ENCODE measurements at regions not wholly inside any gene's neighbourhood (a gene's known extent, or its start where the extent isn't known, plus 50 kb on each side); places are given as distances from the start of the nearest gene placed in this dataset.

DNA sequence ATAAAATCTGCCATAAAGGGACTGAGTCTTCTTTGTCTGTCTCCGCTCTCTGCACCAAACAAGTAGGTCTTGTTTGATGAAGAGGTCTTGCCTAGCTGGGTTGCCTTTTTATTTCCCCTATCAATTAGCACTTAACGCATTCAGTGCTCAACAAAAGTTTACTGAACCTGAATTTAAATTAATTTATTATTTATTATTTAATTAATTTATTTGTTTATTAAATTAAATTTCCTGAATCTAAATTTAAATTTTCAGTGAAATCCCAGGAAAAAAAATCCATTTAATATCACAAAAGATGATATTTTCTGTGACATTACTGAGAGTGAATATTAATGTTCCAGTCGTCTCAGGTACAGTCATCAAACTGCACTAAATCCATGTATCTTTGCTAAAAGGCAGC lies 164.9 kb upstream of the AGTR1 start:
- Histone ChIP-seq H3K4me1 (no peaks in the 10 kb centered on the region), H3K9me3 (no peaks in the 10 kb centered on the region), H3K4me3 (no peak overlapping the region), H3K36me3 (no peaks in the 10 kb centered on the region), H3K27me3 (no peaks in the 10 kb centered on the region), H3K27ac (no peak overlapping the region)
- DNase-seq (no peak), ATAC-seq (ENCODE audit: low FRiP score in 2 of 2) (no peak)
- WGBS, 2 donors: 92 to 93% methylated on average over 3 of the region's 3 CpGs
- TF ChIP-seq, protein P1, sequence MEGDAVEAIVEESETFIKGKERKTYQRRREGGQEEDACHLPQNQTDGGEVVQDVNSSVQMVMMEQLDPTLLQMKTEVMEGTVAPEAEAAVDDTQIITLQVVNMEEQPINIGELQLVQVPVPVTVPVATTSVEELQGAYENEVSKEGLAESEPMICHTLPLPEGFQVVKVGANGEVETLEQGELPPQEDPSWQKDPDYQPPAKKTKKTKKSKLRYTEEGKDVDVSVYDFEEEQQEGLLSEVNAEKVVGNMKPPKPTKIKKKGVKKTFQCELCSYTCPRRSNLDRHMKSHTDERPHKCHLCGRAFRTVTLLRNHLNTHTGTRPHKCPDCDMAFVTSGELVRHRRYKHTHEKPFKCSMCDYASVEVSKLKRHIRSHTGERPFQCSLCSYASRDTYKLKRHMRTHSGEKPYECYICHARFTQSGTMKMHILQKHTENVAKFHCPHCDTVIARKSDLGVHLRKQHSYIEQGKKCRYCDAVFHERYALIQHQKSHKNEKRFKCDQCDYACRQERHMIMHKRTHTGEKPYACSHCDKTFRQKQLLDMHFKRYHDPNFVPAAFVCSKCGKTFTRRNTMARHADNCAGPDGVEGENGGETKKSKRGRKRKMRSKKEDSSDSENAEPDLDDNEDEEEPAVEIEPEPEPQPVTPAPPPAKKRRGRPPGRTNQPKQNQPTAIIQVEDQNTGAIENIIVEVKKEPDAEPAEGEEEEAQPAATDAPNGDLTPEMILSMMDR (IDR thresholded peaks at IDR 0.05): no peak
- no peak for TF ChIP-seq EP300 (IDR thresholded peaks at IDR 0.05)
- TF ChIP-seq POLR2AphosphoS5 (IDR thresholded peaks at IDR 0.05): no peak

DNA sequence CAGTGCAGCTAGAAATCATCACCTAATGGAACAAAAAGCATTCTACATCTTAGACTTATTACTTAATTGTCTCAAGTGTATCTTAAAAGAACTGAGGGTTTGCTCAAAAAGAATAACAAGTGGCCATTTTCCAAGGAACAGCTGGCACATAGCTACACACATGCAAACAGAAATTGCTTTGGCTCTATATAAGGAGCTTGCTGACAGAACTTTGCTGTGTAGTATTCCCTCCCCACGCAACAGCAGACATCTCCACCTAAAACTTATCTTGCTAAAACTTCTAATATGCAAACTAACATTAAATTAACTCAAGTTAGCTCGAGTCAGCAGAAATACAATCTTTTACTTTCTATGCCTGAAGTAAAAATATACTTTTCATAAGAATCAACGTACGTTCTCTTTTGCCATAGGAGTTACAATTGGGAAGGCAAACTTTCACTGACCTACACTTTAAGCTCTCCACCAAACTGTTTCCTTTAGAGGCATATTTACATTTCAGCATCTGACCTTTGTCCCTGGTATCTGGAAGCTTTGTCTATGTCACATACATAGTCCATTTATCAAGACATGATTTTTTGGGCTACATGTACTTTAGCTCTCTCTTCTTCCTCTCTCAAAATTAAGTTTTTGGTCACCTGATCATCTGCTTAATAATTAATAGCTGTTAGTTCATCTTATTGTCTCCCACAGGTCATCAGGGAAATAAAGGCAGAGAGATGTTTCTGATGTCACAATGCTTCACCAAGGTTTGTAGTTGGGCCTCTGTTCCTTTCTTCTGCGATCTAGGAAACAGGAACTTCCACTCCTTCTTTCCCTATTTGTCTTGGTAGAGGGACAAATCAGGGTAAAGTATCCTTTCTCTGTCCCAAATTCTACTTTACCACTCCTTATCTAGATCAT lies 163.4 kb upstream of the AGTR1 start:
- Histone ChIP-seq H3K36me3 (no peaks in the 10 kb centered on the region), H3K27me3 (no peaks in the 10 kb centered on the region), H3K4me1 (no peaks in the 10 kb centered on the region), H3K27ac (no peak overlapping the region), H3K4me3 (no peak overlapping the region), H3K9me3 (no peaks in the 10 kb centered on the region)
- no peak for DNase-seq
- TF ChIP-seq POLR2AphosphoS5 (IDR thresholded peaks at IDR 0.05) (no peak), EP300 (IDR thresholded peaks at IDR 0.05) (no peak), POLR2A (IDR thresholded peaks at IDR 0.05) (no peak)
- TF ChIP-seq, protein P1 (IDR thresholded peaks at IDR 0.05): no peak
- no peak for ATAC-seq (ENCODE audit: low FRiP score in 2 of 2)
- WGBS, 2 donors: 72 to 78% methylated on average over 5 of the region's 5 CpGs

DNA sequence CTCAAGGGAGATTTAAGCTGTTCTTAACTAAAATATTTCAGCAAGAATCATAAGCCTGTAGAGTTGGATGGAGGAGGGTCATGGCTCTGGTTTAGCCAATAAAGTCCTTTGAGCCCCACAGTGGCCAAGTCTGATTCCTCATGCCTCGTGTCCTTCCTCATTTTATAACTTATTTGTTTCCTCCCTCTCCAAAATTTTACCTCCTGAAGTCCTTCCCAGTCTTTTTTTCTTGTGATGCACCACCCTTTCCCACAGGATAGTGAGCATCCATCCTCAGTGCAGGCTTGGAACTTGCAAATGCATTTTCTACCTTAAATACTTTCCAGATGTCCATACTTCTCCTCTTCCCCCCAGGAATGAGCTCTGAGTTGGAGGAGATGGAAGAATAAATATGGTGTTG lies 162.7 kb upstream of the AGTR1 start:
- TF ChIP-seq, protein P1 (IDR thresholded peaks at IDR 0.05): no peak
- no peak for TF ChIP-seq POLR2AphosphoS5 (IDR thresholded peaks at IDR 0.05)
- no peak for TF ChIP-seq POLR2A (IDR thresholded peaks at IDR 0.05)
- TF ChIP-seq EP300 (IDR thresholded peaks at IDR 0.05): no peak
- Histone ChIP-seq H3K27ac (no peak overlapping the region), H3K36me3 (no peaks in the 10 kb centered on the region), H3K4me1 (no peaks in the 10 kb centered on the region), H3K4me3 (no peak overlapping the region), H3K9me3 (no peaks in the 10 kb centered on the region), H3K27me3 (no peaks in the 10 kb centered on the region)
- 59 to 68% methylated on average over 1 of the region's 1 CpG for WGBS, 2 donors
- DNase-seq: no peak
- no peak for ATAC-seq (ENCODE audit: low FRiP score in 2 of 2)

DNA sequence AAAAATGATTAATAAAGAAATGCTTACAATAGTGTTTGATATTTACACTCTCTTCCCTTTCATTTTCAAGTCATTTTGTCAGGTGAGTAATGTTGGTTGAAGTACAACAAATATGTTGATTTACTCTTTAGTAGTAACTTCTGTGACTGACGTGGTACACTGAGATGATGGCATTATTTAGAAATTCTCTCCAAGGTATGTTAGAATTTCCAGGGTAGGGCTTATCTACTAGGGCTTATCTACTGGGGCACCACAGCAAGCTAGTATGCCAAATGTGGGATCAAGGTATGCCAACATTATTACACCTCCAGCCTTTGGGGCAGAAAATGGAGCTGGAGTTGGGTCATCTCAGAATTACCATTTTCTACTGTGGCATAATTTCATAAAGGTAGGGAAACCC lies 157.4 kb upstream of the AGTR1 start:
- WGBS, 2 donors: 43 to 55% methylated on average over 1 of the region's 1 CpG
- TF ChIP-seq, protein P1 (IDR thresholded peaks at IDR 0.05): no peak
- TF ChIP-seq POLR2AphosphoS5 (IDR thresholded peaks at IDR 0.05) (no peak), EP300 (IDR thresholded peaks at IDR 0.05) (no peak), POLR2A (IDR thresholded peaks at IDR 0.05) (no peak)
- Histone ChIP-seq H3K9me3 (no peaks in the 10 kb centered on the region), H3K27ac (no peak overlapping the region), H3K4me1 (no peaks in the 10 kb centered on the region), H3K27me3 (no peaks in the 10 kb centered on the region), H3K4me3 (no peak overlapping the region), H3K36me3 (no peaks in the 10 kb centered on the region)
- ATAC-seq (ENCODE audit: low FRiP score in 2 of 2) (no peak), DNase-seq (no peak)

DNA sequence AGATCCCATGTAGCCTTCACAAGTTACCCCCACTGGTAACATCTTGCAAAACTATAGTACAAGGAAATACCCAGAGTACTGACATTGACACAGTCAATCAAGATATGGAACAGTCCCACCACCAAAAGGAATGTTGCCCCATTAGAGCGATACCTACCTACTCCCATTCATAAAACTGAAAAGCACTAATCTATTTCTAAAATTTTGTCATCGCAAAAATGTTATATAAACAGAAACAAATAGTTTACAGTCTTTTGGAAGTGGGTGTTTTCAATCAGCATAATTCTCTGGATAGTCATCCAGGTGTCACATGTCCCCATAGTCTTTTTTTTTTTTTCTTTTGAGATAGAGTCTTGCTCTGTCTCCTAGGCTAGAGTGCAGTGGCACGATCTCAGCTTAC lies 156.9 kb upstream of the AGTR1 start:
- no peaks in the 10 kb centered on the region for H3K36me3 ChIP-seq
- DNase-seq (no peak), ATAC-seq (ENCODE audit: low FRiP score in 2 of 2) (no peak)
- no peaks in the 10 kb centered on the region for H3K4me1 ChIP-seq
- no peak overlapping the region for H3K27ac ChIP-seq
- 87% methylated on average over 3 of the region's 3 CpGs for WGBS, 2 donors
- H3K27me3 ChIP-seq: no peaks in the 10 kb centered on the region
- H3K9me3 ChIP-seq: no peaks in the 10 kb centered on the region
- TF ChIP-seq POLR2A (IDR thresholded peaks at IDR 0.05): no peak
- TF ChIP-seq POLR2AphosphoS5 (IDR thresholded peaks at IDR 0.05): no peak
- TF ChIP-seq, protein P1 (IDR thresholded peaks at IDR 0.05): no peak
- no peak for TF ChIP-seq EP300 (IDR thresholded peaks at IDR 0.05)
- H3K4me3 ChIP-seq: no peak overlapping the region
